Muscle of leg (tissue), 3 donors: ENCODE measurements at regions not wholly inside any gene's neighbourhood (a gene's known extent, or its start where the extent isn't known, plus 50 kb on each side); places are given as distances from the start of the nearest gene placed in this dataset.

ENCODE experiments used
- DNase-seq: peaks from one replicate; pipeline ENCODE4 v3.0.0; 2013
- H3K27ac ChIP-seq: one replicate; pipeline ENCODE4 v1.5.1; 2013; ENCODE audit warnings: mild to moderate bottlenecking, low read length, control low read depth
- H3K27me3 ChIP-seq: one replicate; pipeline ENCODE4 v1.6.1; 2013; ENCODE audit warnings: low read length; ENCODE audit not compliant: control insufficient read depth, insufficient read depth
- H3K36me3 ChIP-seq: one replicate; pipeline ENCODE4 v1.6.1; 2013; ENCODE audit warnings: low read length; ENCODE audit not compliant: control insufficient read depth, insufficient read depth
- H3K4me1 ChIP-seq: one replicate; pipeline ENCODE4 v1.6.1; 2013; ENCODE audit warnings: low read length; ENCODE audit not compliant: control insufficient read depth, insufficient read depth
- H3K4me3 ChIP-seq: one replicate; pipeline ENCODE4 v1.5.1; 2013; ENCODE audit warnings: low read length, control low read depth
- H3K9me3 ChIP-seq: replicated peaks from 2 replicates; pipeline ENCODE4 v1.6.1; 2013; ENCODE audit warnings: low read depth, low read length; ENCODE audit not compliant: control insufficient read depth
- WGBS: methylation state at CpG from one replicate; pipeline ENCODE4 v1.1.5; 2013; ENCODE audit warnings: missing lambda C conversion rate; ENCODE audit not compliant: insufficient coverage; 5-methylcytosine and 5-hydroxymethylcytosine counted together

DNA sequence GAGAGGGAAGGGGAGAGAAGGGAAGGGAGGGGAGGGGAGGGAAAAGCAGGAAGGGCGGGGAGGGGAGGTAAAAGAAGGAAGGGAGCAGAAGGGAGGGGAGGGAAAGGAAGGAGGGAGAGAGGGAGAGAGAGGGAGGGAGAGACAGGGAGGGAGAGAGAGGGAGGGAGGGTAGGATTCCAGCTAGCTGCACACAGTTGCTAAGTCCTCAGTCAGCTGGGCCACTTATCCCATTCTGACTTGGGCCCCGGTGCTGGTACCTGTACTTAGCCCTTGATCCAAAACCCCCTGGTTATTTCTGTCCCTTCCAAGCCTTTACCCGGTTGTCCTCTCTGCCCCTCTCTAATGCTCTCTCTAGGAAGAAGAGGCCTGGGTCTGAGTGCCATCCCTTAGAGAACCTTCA lies 211.4 kb downstream of the TTC32 start:
- WGBS, result 60% methylated on average over 1 of the region's 3 CpGs
- Histone ChIP-seq H3K36me3 (no peaks in the 10 kb centered on the region), H3K4me1 (no peaks in the 10 kb centered on the region)

DNA sequence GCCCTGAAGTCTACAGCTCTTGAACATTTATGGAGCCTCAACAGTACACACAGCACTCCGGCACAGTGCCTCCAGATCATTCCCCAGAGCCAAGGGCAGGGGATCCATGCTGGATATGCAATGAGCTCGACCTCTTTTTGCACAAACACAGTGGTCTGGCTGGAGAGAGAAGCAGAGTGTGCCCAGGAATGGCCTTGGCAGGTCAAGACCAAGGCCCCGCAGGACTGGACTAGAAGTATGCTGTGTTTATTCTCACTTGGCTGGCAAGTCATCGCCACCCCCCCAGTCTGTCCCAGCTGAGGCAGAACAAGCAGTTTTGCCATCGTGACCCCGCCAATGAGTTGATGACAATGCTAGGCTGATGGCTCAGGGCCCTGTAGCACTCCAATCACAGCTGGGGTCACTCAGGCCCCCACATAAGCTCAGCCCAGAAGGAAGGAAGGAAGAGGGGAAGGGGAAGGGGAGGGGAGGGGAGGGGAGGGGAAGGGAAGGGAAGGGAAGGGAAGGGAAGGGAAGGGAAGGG lies 212.1 kb downstream of the TTC32 start:
- 95% methylated on average over 3 of the region's 6 CpGs for WGBS
- Histone ChIP-seq H3K27ac (no peak overlapping the region), H3K4me3 (no peak overlapping the region)

More for the DNA sequence above, 211.4 kb downstream of the TTC32 start:
- Histone ChIP-seq H3K4me3 (no peak overlapping the region), H3K9me3 (no peaks in the 10 kb centered on the region), H3K27ac (no peak overlapping the region), H3K27me3 (no peaks in the 10 kb centered on the region)
- no peak for DNase-seq

DNA sequence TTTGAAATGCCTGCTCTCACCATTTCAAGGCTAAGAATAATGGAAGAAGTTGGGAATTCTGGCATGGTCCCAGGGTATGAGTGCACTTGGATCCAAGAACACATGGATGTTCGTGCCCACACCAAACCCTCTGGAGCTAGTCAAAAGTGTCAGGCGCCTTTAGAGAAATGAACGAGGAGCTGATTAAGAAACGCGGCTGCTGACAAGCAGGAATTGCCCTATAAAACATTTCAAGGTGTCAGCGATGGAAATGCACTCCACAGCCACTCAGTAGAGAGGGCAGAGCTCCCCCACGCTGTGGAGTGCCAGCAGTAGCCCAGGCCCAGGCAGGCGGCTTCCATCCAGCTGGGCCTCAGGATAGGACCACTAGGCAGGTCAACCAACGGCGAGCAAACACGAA lies 213.7 kb downstream of the TTC32 start:
- 71% methylated on average over 8 of the region's 11 CpGs for WGBS
- DNase-seq, result no peak
- H3K27ac ChIP-seq, result no peak overlapping the region

More for the DNA sequence above, 212.1 kb downstream of the TTC32 start:
- H3K27me3 ChIP-seq, result no peaks in the 10 kb centered on the region
- no peaks in the 10 kb centered on the region for H3K9me3 ChIP-seq
- no peak for DNase-seq
- no peaks in the 10 kb centered on the region for H3K36me3 ChIP-seq
- H3K4me1 ChIP-seq, result no peaks in the 10 kb centered on the region

DNA sequence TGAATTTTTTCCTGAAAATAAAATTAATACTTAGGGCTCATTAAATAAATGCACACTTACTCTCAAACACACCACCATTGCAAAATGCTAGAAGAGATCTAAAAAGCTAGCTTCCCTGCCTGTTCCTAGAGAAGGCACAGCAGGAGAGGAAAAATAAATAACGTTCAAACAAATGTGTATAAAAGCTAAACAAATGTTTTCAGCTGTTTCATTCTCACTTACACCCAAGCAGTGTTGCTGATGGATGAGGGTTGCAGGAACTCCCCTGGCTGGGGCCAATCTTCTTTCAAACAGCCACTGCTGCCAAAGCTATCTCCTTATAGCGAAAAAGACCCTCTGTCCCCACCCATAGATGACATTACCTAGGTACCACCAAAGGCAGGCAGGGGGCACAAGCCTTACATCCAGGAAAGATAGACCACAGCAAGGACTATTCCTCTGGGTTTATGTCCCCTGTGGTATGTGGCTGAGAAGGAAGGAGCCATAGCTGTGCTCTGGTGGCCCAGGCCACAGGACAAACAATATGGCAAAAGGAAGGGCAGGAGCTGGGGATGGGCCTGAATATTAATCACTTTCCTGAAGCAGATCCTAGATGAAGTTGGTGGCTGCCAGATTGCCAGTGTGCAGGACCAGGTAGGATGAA lies 214.6 kb downstream of the TTC32 start:
- Histone ChIP-seq H3K36me3 (no peaks in the 10 kb centered on the region), H3K4me3 (no peak overlapping the region), H3K27ac (no peak overlapping the region), H3K4me1 (no peaks in the 10 kb centered on the region), H3K9me3 (no peaks in the 10 kb centered on the region), H3K27me3 (no peaks in the 10 kb centered on the region)
- WGBS, result no CpG with 5 or more reads among the region's 2 CpGs
- DNase-seq, result no peak

More for the DNA sequence above, 213.7 kb downstream of the TTC32 start:
- Histone ChIP-seq H3K36me3 (no peaks in the 10 kb centered on the region), H3K4me3 (no peak overlapping the region), H3K9me3 (no peaks in the 10 kb centered on the region), H3K27me3 (no peaks in the 10 kb centered on the region), H3K4me1 (no peaks in the 10 kb centered on the region)

DNA sequence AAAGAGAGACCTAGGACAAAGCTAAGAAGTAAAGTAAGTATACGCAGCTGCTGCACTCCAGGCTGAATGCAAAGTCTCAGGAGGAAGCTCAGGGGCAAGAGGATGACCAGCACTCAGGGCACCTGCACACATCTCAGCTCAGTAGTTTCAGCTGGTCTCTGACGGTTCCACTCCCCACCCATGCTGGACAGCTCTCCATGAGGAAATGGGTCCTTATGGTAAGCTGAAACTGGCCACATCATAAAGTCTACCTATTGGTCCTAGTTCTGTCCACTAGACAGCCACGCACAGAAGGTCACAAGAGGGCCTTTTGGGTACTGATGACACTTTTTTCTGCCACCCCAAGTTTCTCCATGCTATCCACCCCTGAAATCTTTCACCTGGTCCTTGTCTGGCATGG lies 215.3 kb downstream of the TTC32 start:
- DNase-seq, result no peak
- Histone ChIP-seq H3K4me3 (no peak overlapping the region), H3K36me3 (no peaks in the 10 kb centered on the region), H3K9me3 (no peaks in the 10 kb centered on the region), H3K27me3 (no peaks in the 10 kb centered on the region), H3K4me1 (no peaks in the 10 kb centered on the region), H3K27ac (no peak overlapping the region)
- WGBS, result 47% methylated on average over 3 of the region's 3 CpGs

DNA sequence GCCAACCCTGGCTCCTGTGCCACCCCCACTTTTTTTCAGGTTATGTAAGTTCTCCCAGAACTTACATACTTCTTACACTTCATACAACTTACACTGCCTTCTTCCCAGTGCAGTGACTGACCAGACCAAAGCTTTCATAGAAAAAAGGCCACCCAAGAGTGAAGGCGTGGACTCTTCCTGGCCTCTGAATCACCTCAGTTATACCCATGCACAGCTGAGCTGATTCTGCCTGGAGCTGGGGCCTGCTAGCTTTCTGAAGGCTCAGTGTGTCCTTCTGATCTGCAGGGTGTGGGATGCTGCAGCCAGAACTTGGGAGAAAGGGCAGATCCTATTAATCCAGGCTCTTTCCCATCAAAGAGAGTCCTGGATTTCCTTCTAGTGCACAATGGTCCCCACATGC lies 216.1 kb downstream of the TTC32 start:
- H3K36me3 ChIP-seq, result no peaks in the 10 kb centered on the region
- no peaks in the 10 kb centered on the region for H3K4me1 ChIP-seq
- DNase-seq, result no peak
- no peaks in the 10 kb centered on the region for H3K27me3 ChIP-seq
- H3K27ac ChIP-seq, result no peak overlapping the region
- WGBS, result no CpG with 5 or more reads among the region's 1 CpG
- no peak overlapping the region for H3K4me3 ChIP-seq
- no peaks in the 10 kb centered on the region for H3K9me3 ChIP-seq

DNA sequence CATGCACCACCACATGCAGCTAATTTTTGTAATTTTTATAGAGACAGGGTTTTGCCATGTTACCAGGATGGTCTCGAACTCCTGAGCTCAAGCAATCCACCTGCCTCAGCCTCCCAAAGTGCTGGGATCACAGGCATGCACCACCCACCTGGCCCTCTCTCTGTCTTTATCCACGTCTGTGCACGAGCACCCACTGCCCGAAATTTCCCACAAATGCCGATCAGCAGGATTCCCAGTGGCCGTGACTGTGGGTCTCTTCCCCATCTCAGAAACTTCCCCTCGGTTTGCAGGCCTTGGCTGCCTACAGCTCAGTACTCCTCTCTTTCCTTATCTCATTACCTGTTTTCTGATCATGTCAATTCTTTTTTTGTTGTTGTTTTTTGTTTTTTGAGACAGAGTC lies 217.3 kb downstream of the TTC32 start:
- Histone ChIP-seq H3K27ac (no peak overlapping the region), H3K4me3 (no peak overlapping the region), H3K4me1 (no peaks in the 10 kb centered on the region), H3K36me3 (no peaks in the 10 kb centered on the region), H3K9me3 (no peaks in the 10 kb centered on the region), H3K27me3 (no peaks in the 10 kb centered on the region)
- WGBS, result 93% methylated on average over 6 of the region's 7 CpGs
- DNase-seq, result no peak

DNA sequence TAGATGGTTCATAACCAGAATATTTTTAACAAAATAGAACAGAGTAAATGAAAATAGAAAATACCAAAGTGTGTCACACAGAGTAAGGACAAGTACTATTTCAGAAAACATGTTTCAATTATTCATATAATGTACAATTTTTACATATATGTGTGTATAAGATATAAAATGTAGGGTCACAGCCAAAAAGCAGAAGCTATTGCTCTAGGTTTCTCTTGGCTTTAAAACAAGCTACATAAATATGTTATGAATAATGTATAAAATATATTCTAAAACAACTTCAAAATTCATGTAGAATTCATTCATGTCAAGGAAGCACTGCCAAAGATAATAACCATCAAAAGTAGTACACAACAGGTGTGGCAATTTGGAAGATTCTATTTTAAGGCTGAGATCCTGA lies 218.2 kb downstream of the TTC32 start:
- H3K4me1 ChIP-seq, result no peaks in the 10 kb centered on the region
- no peak for DNase-seq
- H3K9me3 ChIP-seq, result no peaks in the 10 kb centered on the region
- H3K36me3 ChIP-seq, result no peaks in the 10 kb centered on the region
- no peak overlapping the region for H3K4me3 ChIP-seq
- no peak overlapping the region for H3K27ac ChIP-seq
- H3K27me3 ChIP-seq, result no peaks in the 10 kb centered on the region

DNA sequence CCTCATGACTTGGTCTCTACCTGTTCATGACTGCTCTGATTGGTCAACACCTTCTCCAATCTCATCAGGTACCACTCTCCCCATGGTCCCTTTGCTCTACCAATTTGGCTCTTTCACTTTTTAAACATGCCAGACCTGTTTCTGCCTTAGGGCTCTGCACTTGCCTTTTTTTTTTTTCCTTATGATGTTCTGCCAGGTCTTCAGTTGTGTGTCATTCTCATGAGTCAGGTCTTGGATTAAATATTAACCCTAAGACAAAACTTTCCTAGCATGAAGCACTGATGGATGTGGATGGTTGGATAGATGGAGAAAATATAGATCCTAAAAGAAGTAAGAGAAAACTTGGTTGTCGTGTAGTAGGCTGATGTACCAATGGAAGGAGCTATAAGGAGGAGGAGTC lies 219.3 kb downstream of the TTC32 start:
- H3K9me3 ChIP-seq, result no peaks in the 10 kb centered on the region
- H3K27me3 ChIP-seq, result no peaks in the 10 kb centered on the region
- H3K4me1 ChIP-seq, result no peaks in the 10 kb centered on the region
- WGBS, result 90% methylated on average over 1 of the region's 1 CpG
- H3K4me3 ChIP-seq, result no peak overlapping the region
- DNase-seq, result no peak
- H3K27ac ChIP-seq, result no peak overlapping the region
- H3K36me3 ChIP-seq, result no peaks in the 10 kb centered on the region

DNA sequence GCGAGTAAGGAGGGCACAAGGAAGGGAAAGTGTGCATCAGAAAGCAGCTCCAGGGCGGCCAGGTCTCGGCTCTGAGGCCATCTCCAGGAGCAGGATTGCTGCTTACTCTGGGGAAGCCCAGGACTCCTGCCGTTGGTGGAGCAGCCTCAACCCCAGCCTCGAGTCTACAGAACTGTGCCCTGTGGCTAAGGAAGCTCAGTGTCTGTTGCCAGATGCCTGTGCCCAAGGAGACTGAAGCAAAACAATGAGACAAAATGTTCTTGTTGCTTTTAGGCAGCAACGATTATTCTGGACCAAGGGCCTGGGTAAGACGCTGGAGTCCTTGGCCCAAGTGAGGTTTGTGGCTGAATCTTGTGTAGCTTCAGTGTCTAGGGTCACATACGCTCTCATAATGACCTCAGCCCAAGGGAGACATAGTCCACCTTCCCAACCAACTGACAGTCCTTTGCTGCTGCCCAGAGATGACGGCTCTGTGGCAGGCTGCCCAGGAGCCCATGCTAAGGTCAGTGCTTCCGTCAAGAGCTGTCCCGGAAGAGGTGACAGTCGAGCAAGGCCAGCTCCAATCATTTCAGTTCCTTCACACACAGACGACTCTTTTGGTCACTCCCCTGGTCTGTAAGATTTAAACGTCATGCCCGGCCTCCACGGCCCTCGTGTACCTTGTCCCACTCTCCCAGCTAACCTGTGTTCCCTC lies 223.8 kb downstream of the TTC32 start:
- Histone ChIP-seq H3K27me3 (no peaks in the 10 kb centered on the region), H3K4me1 (peaks cover 17% of the 10 kb centered on the region), H3K27ac (no peak overlapping the region), H3K36me3 (no peaks in the 10 kb centered on the region), H3K4me3 (no peak overlapping the region), H3K9me3 (no peaks in the 10 kb centered on the region)
- DNase-seq, result no peak
- WGBS, result 68% methylated on average over 14 of the region's 17 CpGs
